DMS114 treated with DMSO at 0.1 percent for 48 hours (cell line): ENCODE measurements at regions not wholly inside any gene's neighbourhood (a gene's known extent, or its start where the extent isn't known, plus 50 kb on each side); places are given as distances from the start of the nearest gene placed in this dataset.
"Not testable (repeated sequence)": the region's sequence is repeated elsewhere in the genome, so short reads cannot be mapped to it uniquely, and the experiment has no call there.

Experiments used
- DNase-seq: peaks from one replicate; lab custom pipeline; 2025; ENCODE audit not compliant: unreplicated experiment; lab: John Stamatoyannopoulos, UW

GRCh38 chr11:87775036-87775435, 400.2 kb downstream of the RAB38 start:
- DNase-seq = no peak

GRCh38 chr11:87769661-87770060, 405.6 kb downstream of the RAB38 start:
- DNase-seq = no peak

- DNase-seq = no peak
Measured at GRCh38 chr11:87767615-87768014, 407.6 kb downstream of the RAB38 start.

GRCh38 chr11:87764075-87764474, 411.2 kb downstream of the RAB38 start:
- DNase-seq = not testable (repeated sequence)

- DNase-seq = no peak
Measured at GRCh38 chr11:87754685-87755084, 420.6 kb downstream of the RAB38 start.

GRCh38 chr11:87753143-87753542, 422.1 kb downstream of the RAB38 start:
- no peak for DNase-seq

- no peak for DNase-seq
Measured at GRCh38 chr11:87743007-87743406, 432.2 kb downstream of the RAB38 start.

- DNase-seq = no peak
Measured at GRCh38 chr11:87740968-87741367, 434.3 kb downstream of the RAB38 start.

- no peak for DNase-seq
Measured at GRCh38 chr11:87740451-87740850, 434.8 kb downstream of the RAB38 start.

- no peak for DNase-seq
Measured at GRCh38 chr11:87739766-87740165, 435.5 kb downstream of the RAB38 start.

GRCh38 chr11:87739261-87739660, 436.0 kb downstream of the RAB38 start:
- no peak for DNase-seq

- no peak for DNase-seq
Measured at GRCh38 chr11:87736928-87737327, 438.3 kb downstream of the RAB38 start.

- no peak for DNase-seq
Measured at GRCh38 chr11:87726506-87726905, 448.7 kb downstream of the RAB38 start.

GRCh38 chr11:87724358-87724757, 450.9 kb downstream of the RAB38 start:
- no peak for DNase-seq

- peak; percentile 0 for DNase-seq
Measured at GRCh38 chr11:87722756-87723565, 452.3 kb downstream of the RAB38 start.

GRCh38 chr11:87719326-87720073, 455.7 kb downstream of the RAB38 start:
- DNase-seq = no peak

GRCh38 chr11:87712802-87713202, 462.4 kb downstream of the RAB38 start:
- no peak for DNase-seq

GRCh38 chr11:87712391-87712790, 462.9 kb downstream of the RAB38 start:
- DNase-seq = no peak

- not testable (repeated sequence) for DNase-seq
Measured at GRCh38 chr11:87703589-87703988, 471.7 kb downstream of the RAB38 start.

- DNase-seq = no peak
Measured at GRCh38 chr11:87675993-87676392, 499.2 kb downstream of the RAB38 start.

- no peak for DNase-seq
Measured at GRCh38 chr11:87666730-87667129, 508.5 kb downstream of the RAB38 start.

- DNase-seq = no peak
Measured at GRCh38 chr11:87662287-87662686, 513.0 kb downstream of the RAB38 start.
